DND-41 (cell line): ENCODE measurements at regions not wholly inside any gene's neighbourhood (a gene's known extent, or its start where the extent isn't known, plus 50 kb on each side); places are given as distances from the start of the nearest gene placed in this dataset.

ENCODE experiments used
- ATAC-seq: fragments of 200-7000 bp; cut with Tn5 transposase; 3 replicates; pipeline ENCODE4 v1.9.1; 2021; ENCODE audit warnings: low read depth; ENCODE audit not compliant: insufficient read depth
- DNase-seq: peaks from one replicate; pipeline ENCODE4 v3.0.0-alpha.2; 2020
- H2AFZ ChIP-seq: 2 replicates; pipeline ENCODE4 v1.6.0; 2012; ENCODE audit warnings: low read depth, low read length
- H3K27ac ChIP-seq: 2 replicates; pipeline ENCODE4 v1.5.1; 2012; ENCODE audit warnings: low read length, inconsistent platforms
- H3K27me3 ChIP-seq: fragments of 200-600 bp; sonication (generic); 2 replicates; pipeline ENCODE4 v1.6.0; 2012; ENCODE audit warnings: low read length, mild to moderate bottlenecking, inconsistent platforms; ENCODE audit not compliant: insufficient read depth, poor library complexity
- H3K36me3 ChIP-seq: 2 replicates; pipeline ENCODE4 v1.5.1; 2012; ENCODE audit warnings: low read length, inconsistent platforms; ENCODE audit not compliant: insufficient read depth
- H3K4me1 ChIP-seq: 2 replicates; pipeline ENCODE4 v1.5.1; 2012; ENCODE audit warnings: mild to moderate bottlenecking, low read length; ENCODE audit not compliant: insufficient read depth
- H3K4me2 ChIP-seq: 2 replicates; pipeline ENCODE4 v1.6.0; 2012; ENCODE audit warnings: mild to moderate bottlenecking, moderate library complexity, low read length, inconsistent platforms; ENCODE audit not compliant: insufficient read depth
- H3K4me3 ChIP-seq, 2 experiments: fragments of 200-600 bp in 1 of 2; shearing (Covaris generic) in 1 of 2; 2 replicates each; pipeline ENCODE4 v1.5.1; 2012 to 2016; ENCODE audit warnings: inconsistent platforms in 2 of 2, low read length in 2 of 2, mild to moderate bottlenecking in 2 of 2, low read depth in 1 of 2, moderate library complexity in 1 of 2
- H3K79me2 ChIP-seq: 2 replicates; pipeline ENCODE4 v1.6.0; 2012; ENCODE audit warnings: low read length, inconsistent platforms; ENCODE audit not compliant: insufficient read depth
- H3K9ac ChIP-seq: 2 replicates; pipeline ENCODE4 v1.6.0; 2012; ENCODE audit warnings: low read depth, mild to moderate bottlenecking, inconsistent platforms, low read length, moderate library complexity
- H3K9me3 ChIP-seq: 2 replicates; pipeline ENCODE4 v1.5.1; 2012; ENCODE audit warnings: low read length, moderate library complexity, mild to moderate bottlenecking, inconsistent platforms; ENCODE audit not compliant: insufficient read depth, severe bottlenecking
- H4K20me1 ChIP-seq: 2 replicates; pipeline ENCODE4 v1.6.0; 2012; ENCODE audit warnings: low read length; ENCODE audit not compliant: insufficient read depth
- EZH2 ChIP-seq: IDR thresholded peaks from 3 replicates; pipeline ENCODE4 v1.6.1; 2012; ENCODE audit warnings: borderline replicate concordance, low read depth, mild to moderate bottlenecking, moderate library complexity, low read length, inconsistent platforms; ENCODE audit not compliant: severe bottlenecking
- TF ChIP-seq, protein P1 (sequence below): IDR thresholded peaks from 2 replicates; pipeline ENCODE4 v1.5.1; 2012; ENCODE audit warnings: borderline replicate concordance, low read length, moderate library complexity, mild to moderate bottlenecking; ENCODE audit not compliant: poor library complexity, severe bottlenecking; ENCODE audit errors: extremely low read depth

DNA sequence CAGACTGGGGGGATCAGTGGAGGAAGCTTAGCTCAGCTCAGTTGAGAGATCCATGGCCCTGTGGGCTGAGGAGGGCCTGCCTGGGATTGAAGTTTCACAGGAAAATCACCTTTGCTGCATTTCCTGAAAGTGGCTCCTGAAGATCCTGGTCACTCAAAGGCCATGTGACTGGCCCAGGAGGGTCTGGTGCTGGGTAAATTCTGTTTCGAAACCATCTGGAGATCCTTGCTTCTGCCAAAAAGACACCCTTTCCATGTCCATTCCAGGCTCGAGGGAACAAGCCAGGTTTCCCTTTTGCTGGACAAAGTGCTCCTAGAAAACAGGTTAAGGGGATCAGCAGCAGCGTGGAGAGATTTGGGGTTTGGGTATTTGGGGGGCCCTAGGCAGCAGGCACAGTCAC, 293.3 kb downstream of the ZNF536 start:
- H4K20me1 ChIP-seq = peaks cover 3% of the 10 kb centered on the region

DNA sequence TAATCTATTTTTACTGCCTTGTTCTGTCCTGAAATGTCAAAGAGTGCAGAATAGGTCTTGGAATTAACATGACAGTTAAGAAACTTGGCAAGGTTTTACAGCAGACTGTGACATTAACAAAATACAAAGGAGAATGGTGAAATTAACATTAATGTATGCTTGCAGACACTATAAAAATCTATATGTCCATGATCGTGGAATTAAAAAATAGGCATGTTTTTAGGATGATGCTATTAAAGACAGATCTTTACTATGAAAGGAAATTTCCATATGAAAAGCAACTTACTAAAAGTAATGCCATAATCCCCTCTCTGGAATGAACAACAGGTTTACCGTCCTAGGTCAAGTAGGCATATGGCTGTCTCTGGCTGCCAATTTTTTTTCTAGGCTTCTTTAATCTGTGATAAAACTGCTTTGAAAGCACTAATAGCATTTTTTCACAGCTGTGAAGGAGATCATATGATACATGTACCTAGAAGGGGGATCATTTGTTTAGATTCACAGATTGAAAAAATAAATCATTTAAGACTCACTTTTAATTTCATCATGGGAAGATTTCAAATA, 291.5 kb downstream of the ZNF536 start:
- Histone ChIP-seq H3K4me3 (no peak overlapping the region), H4K20me1 (peaks cover 3% of the 10 kb centered on the region; the same call in 1 of the 2 replicates), H2AFZ (no peak overlapping the region), H3K9me3 (no peaks in the 10 kb centered on the region), H3K79me2 (no peaks in the 10 kb centered on the region), H3K36me3 (no peaks in the 10 kb centered on the region), H3K27ac (no peak overlapping the region), H3K9ac (no peak overlapping the region), H3K4me2 (no peak overlapping the region), H3K4me1 (no peaks in the 10 kb centered on the region), H3K27me3 (no peaks in the 10 kb centered on the region)
- no peak for TF ChIP-seq EZH2
- TF ChIP-seq, protein P1, sequence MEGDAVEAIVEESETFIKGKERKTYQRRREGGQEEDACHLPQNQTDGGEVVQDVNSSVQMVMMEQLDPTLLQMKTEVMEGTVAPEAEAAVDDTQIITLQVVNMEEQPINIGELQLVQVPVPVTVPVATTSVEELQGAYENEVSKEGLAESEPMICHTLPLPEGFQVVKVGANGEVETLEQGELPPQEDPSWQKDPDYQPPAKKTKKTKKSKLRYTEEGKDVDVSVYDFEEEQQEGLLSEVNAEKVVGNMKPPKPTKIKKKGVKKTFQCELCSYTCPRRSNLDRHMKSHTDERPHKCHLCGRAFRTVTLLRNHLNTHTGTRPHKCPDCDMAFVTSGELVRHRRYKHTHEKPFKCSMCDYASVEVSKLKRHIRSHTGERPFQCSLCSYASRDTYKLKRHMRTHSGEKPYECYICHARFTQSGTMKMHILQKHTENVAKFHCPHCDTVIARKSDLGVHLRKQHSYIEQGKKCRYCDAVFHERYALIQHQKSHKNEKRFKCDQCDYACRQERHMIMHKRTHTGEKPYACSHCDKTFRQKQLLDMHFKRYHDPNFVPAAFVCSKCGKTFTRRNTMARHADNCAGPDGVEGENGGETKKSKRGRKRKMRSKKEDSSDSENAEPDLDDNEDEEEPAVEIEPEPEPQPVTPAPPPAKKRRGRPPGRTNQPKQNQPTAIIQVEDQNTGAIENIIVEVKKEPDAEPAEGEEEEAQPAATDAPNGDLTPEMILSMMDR = no peak
- DNase-seq = no peak
- ATAC-seq = no peak

More for the DNA sequence above, 293.3 kb downstream of the ZNF536 start:
- no peaks in the 10 kb centered on the region for H3K79me2 ChIP-seq
- H3K27me3 ChIP-seq = peaks cover 2% of the 10 kb centered on the region
- no peak overlapping the region for H3K4me3 ChIP-seq
- H2AFZ ChIP-seq = no peak overlapping the region
- H3K4me1 ChIP-seq = no peaks in the 10 kb centered on the region
- DNase-seq (no peak), ATAC-seq (no peak)
- H3K27ac ChIP-seq = no peak overlapping the region
- no peak overlapping the region for H3K9ac ChIP-seq
- no peaks in the 10 kb centered on the region for H3K36me3 ChIP-seq
- H3K9me3 ChIP-seq = no peaks in the 10 kb centered on the region
- no peak overlapping the region for H3K4me2 ChIP-seq
- TF ChIP-seq, protein P1 = no peak
- TF ChIP-seq EZH2 = no peak

DNA sequence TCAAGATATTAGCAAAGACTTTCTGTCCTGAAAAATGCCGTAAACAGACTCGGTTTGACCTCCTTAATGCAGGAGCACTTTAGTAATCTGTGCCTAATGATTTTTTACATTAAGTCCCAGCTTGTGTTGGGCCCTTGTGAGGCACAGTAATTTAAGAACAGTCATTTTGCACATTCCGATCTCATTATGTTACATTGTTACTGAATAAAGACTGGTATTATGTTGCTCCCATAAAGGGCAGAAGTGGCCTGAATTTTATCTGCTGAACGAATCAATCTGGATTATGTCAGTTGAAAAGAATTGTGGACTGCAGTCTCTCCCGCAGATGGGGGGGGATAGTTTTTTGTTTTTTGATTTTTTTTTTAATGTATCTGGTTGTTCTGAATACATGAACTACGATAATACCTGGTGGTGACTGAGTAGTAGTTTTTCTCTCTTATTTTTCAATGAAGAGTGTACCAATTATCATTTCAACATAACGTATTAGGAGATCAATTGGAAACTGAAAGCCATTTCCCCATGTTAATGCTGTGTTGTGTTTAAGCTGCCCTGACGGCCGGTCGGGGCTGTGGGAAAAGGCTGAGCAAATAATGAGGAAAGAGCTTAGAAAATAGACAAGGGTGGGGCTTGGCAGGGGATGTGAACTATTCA, 290.2 kb downstream of the ZNF536 start:
- Histone ChIP-seq H3K4me3 (no peak overlapping the region), H4K20me1 (peaks cover 3% of the 10 kb centered on the region; the same call in 1 of the 2 replicates), H3K9ac (no peak overlapping the region), H3K27ac (no peak overlapping the region), H3K9me3 (no peaks in the 10 kb centered on the region), H3K79me2 (no peaks in the 10 kb centered on the region), H3K27me3 (no peaks in the 10 kb centered on the region), H2AFZ (no peak overlapping the region), H3K4me1 (no peaks in the 10 kb centered on the region), H3K36me3 (no peaks in the 10 kb centered on the region), H3K4me2 (no peak overlapping the region)
- DNase-seq (no peak), ATAC-seq (no peak)
- TF ChIP-seq EZH2 = no peak
- TF ChIP-seq, protein P1 = no peak
